Mesenchymal stem cell (in vitro differentiated cells and primary cell): ENCODE measurements at regions not wholly inside any gene's neighbourhood (a gene's known extent, or its start where the extent isn't known, plus 50 kb on each side); places are given as distances from the start of the nearest gene placed in this dataset.

ENCODE experiments used
- DNase-seq: peaks from one replicate; pipeline ENCODE4 v3.0.0-alpha.2; 2013
- H2AFZ ChIP-seq: one replicate; pipeline ENCODE4 v1.6.1; 2013; ENCODE audit warnings: low read depth, mild to moderate bottlenecking, control low read depth, inconsistent platforms, low read length, moderate library complexity
- H2AK5ac ChIP-seq: 2 replicates; pipeline ENCODE4 v1.6.1; 2013; ENCODE audit warnings: low read length, moderate library complexity, mild to moderate bottlenecking, inconsistent platforms; ENCODE audit not compliant: severe bottlenecking
- H2BK120ac ChIP-seq: one replicate; pipeline ENCODE4 v1.6.1; 2013; ENCODE audit warnings: low read depth, mild to moderate bottlenecking, inconsistent platforms, low read length, moderate library complexity
- H2BK12ac ChIP-seq, 2 experiments: one replicate each; pipeline ENCODE4 v1.6.1; 2013; ENCODE audit warnings: inconsistent platforms in 2 of 2, low read length in 2 of 2, mild to moderate bottlenecking in 2 of 2, moderate library complexity in 2 of 2, control low read depth in 1 of 2
- H2BK15ac ChIP-seq: one replicate; pipeline ENCODE4 v1.6.1; 2013; ENCODE audit warnings: mild to moderate bottlenecking, low read depth, inconsistent platforms; ENCODE audit not compliant: poor library complexity, severe bottlenecking
- H2BK5ac ChIP-seq: 2 replicates; pipeline ENCODE4 v1.6.1; 2013; ENCODE audit warnings: low read depth, mild to moderate bottlenecking, low read length, control low read depth, inconsistent platforms; ENCODE audit not compliant: poor library complexity, severe bottlenecking
- H3K14ac ChIP-seq, 2 experiments: one replicate each; pipeline ENCODE4 v1.6.1; 2013; ENCODE audit warnings: inconsistent platforms in 2 of 2, low read length in 2 of 2, control low read depth in 1 of 2, mild to moderate bottlenecking in 1 of 2, moderate library complexity in 1 of 2
- H3K18ac ChIP-seq, 2 experiments: one replicate each; pipeline ENCODE4 v1.6.1; 2013; ENCODE audit warnings: inconsistent platforms in 2 of 2, low read length in 2 of 2, control low read depth in 1 of 2, low read depth in 1 of 2, mild to moderate bottlenecking in 1 of 2
- H3K23ac ChIP-seq, 2 experiments: one replicate each; pipeline ENCODE4 v1.6.1; 2013; ENCODE audit warnings: inconsistent platforms in 2 of 2, low read length in 2 of 2, mild to moderate bottlenecking in 2 of 2, moderate library complexity in 2 of 2, control low read depth in 1 of 2
- H3K27ac ChIP-seq: 2 replicates; pipeline ENCODE4 v1.5.1; 2013; ENCODE audit warnings: mild to moderate bottlenecking, moderate library complexity, low read length, control low read depth, inconsistent platforms; ENCODE audit not compliant: poor library complexity, severe bottlenecking
- H3K27me3 ChIP-seq, 2 experiments: 2 replicates each; pipeline versions ENCODE4 v1.6.1 to v1.7.0; 2013; ENCODE audit warnings: low read length in 2 of 2, mild to moderate bottlenecking in 2 of 2, moderate library complexity in 2 of 2, control low read depth in 1 of 2, inconsistent platforms in 1 of 2; ENCODE audit not compliant: control insufficient read depth in 1 of 2, insufficient read depth in 1 of 2
- H3K36me3 ChIP-seq, 2 experiments: 2 replicates each; pipeline versions ENCODE4 v1.6.1 to v1.7.0; 2013; ENCODE audit warnings: low read length in 2 of 2, control low read depth in 1 of 2, inconsistent platforms in 1 of 2, low read depth in 1 of 2, mild to moderate bottlenecking in 1 of 2; ENCODE audit not compliant: insufficient read depth in 2 of 2, control insufficient read depth in 1 of 2
- H3K4ac ChIP-seq, 2 experiments: one replicate each; pipeline ENCODE4 v1.6.1; 2013; ENCODE audit warnings: inconsistent platforms in 2 of 2, low read length in 2 of 2, mild to moderate bottlenecking in 2 of 2, moderate library complexity in 2 of 2, control low read depth in 1 of 2, low read depth in 1 of 2
- H3K4me1 ChIP-seq: 2 replicates; pipeline ENCODE4 v1.6.1; 2013; ENCODE audit warnings: low read depth, low read length, control low read depth; ENCODE audit not compliant: control insufficient read depth, insufficient read depth
- H3K4me2 ChIP-seq: 2 replicates; pipeline ENCODE4 v1.6.1; 2013; ENCODE audit warnings: low read length, mild to moderate bottlenecking, inconsistent platforms; ENCODE audit not compliant: poor library complexity, severe bottlenecking
- H3K4me3 ChIP-seq, 2 experiments: 2 replicates each; pipeline versions ENCODE4 v1.5.1 to v1.7.0; 2013; ENCODE audit warnings: low read length in 2 of 2, mild to moderate bottlenecking in 2 of 2, control low read depth in 1 of 2, low read depth in 1 of 2; ENCODE audit not compliant: insufficient read depth in 1 of 2
- H3K79me1 ChIP-seq: replicated peaks from 2 replicates; pipeline ENCODE4 v1.6.1; 2013; ENCODE audit warnings: mild to moderate bottlenecking, control low read depth, low read length, inconsistent platforms; ENCODE audit not compliant: poor library complexity, severe bottlenecking
- H3K9ac ChIP-seq: 2 replicates; pipeline ENCODE4 v1.7.0; 2013; ENCODE audit warnings: mild to moderate bottlenecking, low read length, moderate library complexity
- H3K9me3 ChIP-seq: 2 replicates; pipeline ENCODE4 v1.7.0; 2013; ENCODE audit warnings: mild to moderate bottlenecking, low read length; ENCODE audit not compliant: control insufficient read depth
- H4K8ac ChIP-seq: one replicate; pipeline ENCODE4 v1.6.1; 2013; ENCODE audit warnings: inconsistent platforms, mild to moderate bottlenecking, low read length, moderate library complexity
- H4K91ac ChIP-seq: one replicate; pipeline ENCODE4 v1.6.1; 2013; ENCODE audit warnings: mild to moderate bottlenecking, low read length, inconsistent platforms
- WGBS: methylation state at CpG from one replicate; pipeline ENCODE4 v1.1.7; 2013; ENCODE audit warnings: mixed read lengths; 5-methylcytosine and 5-hydroxymethylcytosine counted together

DNA sequence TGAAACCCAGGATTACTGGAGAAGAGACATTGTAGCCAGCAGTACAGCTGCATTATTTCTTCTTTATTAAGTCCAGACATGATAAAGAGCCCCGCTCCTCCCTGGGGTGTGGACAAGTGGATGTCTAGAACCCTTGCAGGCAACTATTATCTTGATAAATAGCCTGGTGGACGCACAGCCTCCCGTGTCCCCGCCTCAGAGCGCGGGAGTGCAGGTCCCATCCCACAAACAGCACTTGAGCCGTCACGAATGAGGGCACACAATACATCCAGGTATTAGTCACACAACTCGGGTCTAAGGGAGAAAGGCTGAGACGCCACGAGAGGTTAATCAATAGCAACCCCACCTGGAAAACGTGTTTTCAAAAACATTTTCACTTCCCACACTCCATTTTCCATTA lies 213.2 kb upstream of the SOX1 start:
- Histone ChIP-seq H3K4me3 (no peak overlapping the region), H3K4me2 (no peak overlapping the region), H2BK5ac (no peak overlapping the region), H3K27ac (no peak overlapping the region), H4K91ac (no peak overlapping the region), H4K8ac (no peak overlapping the region), H3K79me1 (no peaks in the 10 kb centered on the region), H3K27me3 (no peaks in the 10 kb centered on the region), H3K18ac (no peak overlapping the region), H2BK12ac (no peak overlapping the region), H3K23ac (no peak overlapping the region), H2BK15ac (no peak overlapping the region), H2AK5ac (no peak overlapping the region), H3K14ac (no peak overlapping the region), H3K4ac (no peak overlapping the region), H3K9me3 (no peaks in the 10 kb centered on the region), H3K36me3 (no peaks in the 10 kb centered on the region), H2BK120ac (no peak overlapping the region), H3K9ac (no peak overlapping the region), H3K4me1 (peaks cover 2% of the 10 kb centered on the region), H2AFZ (no peak overlapping the region)
- DNase-seq, result no peak
- 79% methylated on average over 9 of the region's 12 CpGs for WGBS

DNA sequence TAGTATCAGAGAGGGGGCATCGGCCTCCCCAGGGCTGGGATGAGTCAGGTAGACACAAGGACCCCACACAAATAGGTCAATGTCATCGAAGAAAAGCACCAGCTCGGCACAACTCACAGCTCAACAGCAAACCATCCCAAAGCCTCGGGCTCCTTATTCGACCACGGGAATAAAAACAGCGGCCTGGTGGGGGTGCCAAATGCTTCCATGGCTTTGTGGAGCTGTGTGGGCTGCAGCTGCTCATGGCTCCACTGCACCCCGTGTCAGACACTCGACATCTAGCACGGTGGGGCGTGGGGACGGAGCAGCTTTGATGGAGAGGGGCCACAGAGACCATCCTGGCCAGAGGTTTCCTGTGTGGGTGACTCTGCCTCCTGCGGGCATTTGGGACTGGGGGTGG lies 212.5 kb upstream of the SOX1 start:
- H2AK5ac ChIP-seq, result no peak overlapping the region
- no peak for DNase-seq
- no peak overlapping the region for H3K4ac ChIP-seq
- no peaks in the 10 kb centered on the region for H3K36me3 ChIP-seq
- H4K91ac ChIP-seq, result no peak overlapping the region
- no peak overlapping the region for H3K4me3 ChIP-seq
- no peak overlapping the region for H2BK12ac ChIP-seq
- H2AFZ ChIP-seq, result no peak overlapping the region
- no peak overlapping the region for H3K4me2 ChIP-seq
- no peak overlapping the region for H3K18ac ChIP-seq
- H2BK5ac ChIP-seq, result no peak overlapping the region
- no peaks in the 10 kb centered on the region for H3K9me3 ChIP-seq
- 71% methylated on average over 13 of the region's 13 CpGs for WGBS
- peaks cover 2% of the 10 kb centered on the region for H3K4me1 ChIP-seq
- no peak overlapping the region for H3K9ac ChIP-seq
- H4K8ac ChIP-seq, result no peak overlapping the region
- no peak overlapping the region for H2BK120ac ChIP-seq
- H2BK15ac ChIP-seq, result no peak overlapping the region
- no peak overlapping the region for H3K23ac ChIP-seq
- H3K14ac ChIP-seq, result no peak overlapping the region
- no peaks in the 10 kb centered on the region for H3K79me1 ChIP-seq
- no peak overlapping the region for H3K27ac ChIP-seq
- no peaks in the 10 kb centered on the region for H3K27me3 ChIP-seq

DNA sequence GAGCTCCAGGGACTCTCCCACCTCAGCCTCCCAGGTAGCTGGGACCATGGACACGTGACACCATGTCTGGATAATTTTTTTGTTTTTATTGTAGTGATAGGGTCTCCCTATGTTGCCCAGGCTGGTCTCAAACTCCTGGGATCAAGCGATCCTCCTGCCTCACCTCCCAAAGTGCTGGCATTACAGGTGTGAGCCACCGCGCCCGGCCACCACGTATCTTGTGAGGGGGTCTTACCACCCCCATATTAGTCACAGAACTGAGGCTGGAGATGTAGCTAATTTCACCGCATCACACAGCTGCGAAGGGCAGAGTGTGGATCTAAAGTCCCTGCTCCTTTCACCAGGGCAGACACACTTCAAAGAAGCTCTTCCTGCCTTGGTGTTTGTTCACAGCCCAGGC lies 211.8 kb upstream of the SOX1 start:
- no peak overlapping the region for H4K8ac ChIP-seq
- H3K4ac ChIP-seq, result no peak overlapping the region
- H3K14ac ChIP-seq, result no peak overlapping the region
- no peak overlapping the region for H2BK120ac ChIP-seq
- no peak overlapping the region for H4K91ac ChIP-seq
- H3K4me1 ChIP-seq, result peaks cover 2% of the 10 kb centered on the region
- no peak overlapping the region for H3K4me2 ChIP-seq
- H3K9ac ChIP-seq, result no peak overlapping the region
- H3K36me3 ChIP-seq, result no peaks in the 10 kb centered on the region
- no peak overlapping the region for H2AFZ ChIP-seq
- H3K4me3 ChIP-seq, result no peak overlapping the region
- H3K79me1 ChIP-seq, result no peaks in the 10 kb centered on the region
- H3K18ac ChIP-seq, result no peak overlapping the region
- 83% methylated on average over 8 of the region's 8 CpGs for WGBS
- no peaks in the 10 kb centered on the region for H3K27me3 ChIP-seq
- no peak for DNase-seq
- H3K23ac ChIP-seq, result no peak overlapping the region
- no peak overlapping the region for H2BK15ac ChIP-seq
- H2AK5ac ChIP-seq, result no peak overlapping the region
- no peak overlapping the region for H2BK12ac ChIP-seq
- H2BK5ac ChIP-seq, result no peak overlapping the region
- no peak overlapping the region for H3K27ac ChIP-seq
- H3K9me3 ChIP-seq, result no peaks in the 10 kb centered on the region

DNA sequence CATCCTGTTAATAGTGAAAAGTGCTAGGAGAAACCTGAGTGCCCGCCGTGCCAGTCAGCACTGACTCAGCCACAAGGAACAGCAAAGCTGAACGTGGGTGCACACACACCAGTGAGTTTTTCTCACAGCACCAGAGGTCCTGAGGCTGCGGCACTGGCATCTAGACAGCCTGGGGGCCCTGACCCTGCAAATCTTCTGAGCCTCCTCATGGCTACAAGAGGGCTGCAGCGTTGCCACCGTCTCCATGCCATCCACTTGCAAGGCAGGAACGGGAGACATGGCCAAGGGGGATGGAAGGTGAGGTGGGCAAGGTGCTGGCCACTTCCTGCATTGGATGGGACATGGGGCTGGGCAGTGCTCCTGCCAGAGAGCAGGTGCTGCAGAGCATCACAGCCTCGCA lies 211.2 kb upstream of the SOX1 start:
- Histone ChIP-seq H3K4me3 (peak overlapping the region in 1 of 2 experiments; percentile 25), H4K91ac (no peak overlapping the region), H3K18ac (no peak overlapping the region), H2AK5ac (no peak overlapping the region), H2BK12ac (no peak overlapping the region), H3K4ac (no peak overlapping the region), H3K9ac (no peak overlapping the region), H3K14ac (no peak overlapping the region), H2BK5ac (no peak overlapping the region), H2BK15ac (no peak overlapping the region), H3K4me1 (no peaks in the 10 kb centered on the region), H3K27ac (no peak overlapping the region), H3K23ac (no peak overlapping the region), H2BK120ac (no peak overlapping the region), H3K36me3 (no peaks in the 10 kb centered on the region), H4K8ac (no peak overlapping the region), H3K9me3 (peaks cover 1% of the 10 kb centered on the region), H3K79me1 (no peaks in the 10 kb centered on the region), H3K4me2 (no peak overlapping the region), H3K27me3 (no peaks in the 10 kb centered on the region), H2AFZ (no peak overlapping the region)
- no peak for DNase-seq
- 74% methylated on average over 8 of the region's 8 CpGs for WGBS
